ENCODE measurements at regions not wholly inside any gene's neighbourhood (a gene's known extent, or its start where the extent isn't known, plus 50 kb on each side); places are given as distances from the start of the nearest gene placed in this dataset.
"Not testable (repeated sequence)": the region's sequence is repeated elsewhere in the genome, so short reads cannot be mapped to it uniquely, and the experiment has no call there.

- DNase-seq, result no peak
Measured at GRCh38 chr3:110015231-110015963, 678.1 kb upstream of the DPPA4 start.

GRCh38 chr3:110016235-110016815 is 679.0 kb upstream of the DPPA4 start:
- no peak for DNase-seq

- no peak for DNase-seq
Measured at GRCh38 chr3:110017304-110017703, 680.0 kb upstream of the DPPA4 start.

GRCh38 chr3:110021659-110022058 is 684.3 kb upstream of the DPPA4 start:
- DNase-seq, result no peak

- not testable (repeated sequence) for DNase-seq
Measured at GRCh38 chr3:110023022-110023421, 685.7 kb upstream of the DPPA4 start.

- DNase-seq, result no peak
Measured at GRCh38 chr3:110026421-110026820, 689.1 kb upstream of the DPPA4 start.

GRCh38 chr3:110027446-110028080 is 690.2 kb upstream of the DPPA4 start:
- DNase-seq, result no peak

GRCh38 chr3:110031975-110032374 is 694.6 kb upstream of the DPPA4 start:
- DNase-seq, result no peak

GRCh38 chr3:110059431-110059830 is 722.1 kb upstream of the DPPA4 start:
- DNase-seq, result no peak

GRCh38 chr3:110062716-110063115 is 725.4 kb upstream of the DPPA4 start:
- no peak for DNase-seq

- no peak for DNase-seq
Measured at GRCh38 chr3:110063178-110063577, 725.8 kb upstream of the DPPA4 start.

GRCh38 chr3:110066206-110066605 is 728.9 kb upstream of the DPPA4 start:
- DNase-seq, result no peak

- no peak for DNase-seq
Measured at GRCh38 chr3:110067527-110067926, 730.2 kb upstream of the DPPA4 start.

- DNase-seq, result no peak
Measured at GRCh38 chr3:110069761-110070160, 732.4 kb upstream of the DPPA4 start.

GRCh38 chr3:110070161-110070916 is 733.0 kb upstream of the DPPA4 start:
- DNase-seq, result no peak

GRCh38 chr3:110074095-110074494 is 736.7 kb upstream of the DPPA4 start:
- no peak for DNase-seq

- no peak for DNase-seq
Measured at GRCh38 chr3:110077093-110077492, 739.7 kb upstream of the DPPA4 start.

- DNase-seq, result no peak
Measured at GRCh38 chr3:110093411-110093810, 756.1 kb upstream of the DPPA4 start.

- no peak for DNase-seq
Measured at GRCh38 chr3:110093812-110094401, 756.6 kb upstream of the DPPA4 start.

- DNase-seq, result no peak
Measured at GRCh38 chr3:110099711-110100110, 762.4 kb upstream of the DPPA4 start.

GRCh38 chr3:110101361-110101760 is 764.0 kb upstream of the DPPA4 start:
- DNase-seq, result no peak

GRCh38 chr3:110106805-110107204 is 769.5 kb upstream of the DPPA4 start:
- no peak for DNase-seq

GRCh38 chr3:110123946-110124345 is 786.6 kb upstream of the DPPA4 start:
- no peak for DNase-seq
